ENCODE measurements at regions not wholly inside any gene's neighbourhood (a gene's known extent, or its start where the extent isn't known, plus 50 kb on each side); places are given as distances from the start of the nearest gene placed in this dataset.

- Mint-ChIP-seq H3K4me3 (no peak overlapping the region), H3K36me3 (ENCODE audit: insufficient read depth in 1 of 3, low read depth in 3 of 3) (no peaks in the 10 kb centered on the region), H3K27me3 (ENCODE audit: low read depth) (no peaks in the 10 kb centered on the region), H3K27ac (0 out of 7 replicates have a peak overlapping the region, but pooled peaks of 1 of the 3 experiments have one; percentile 24), H3K9me3 (no peaks in the 10 kb centered on the region), H3K4me1 (peaks cover 18 to 25% of the 10 kb centered on the region in 2 experiments)
- H2AK5ac ChIP-seq (ENCODE audit: insufficient read length, low read length): no peak overlapping the region
- no peaks in the 10 kb centered on the region for H3K23me2 ChIP-seq (ENCODE audit: insufficient read length, low read depth, low read length, poor library complexity, severe bottlenecking)
- no peak for DNase-seq
- no peak overlapping the region for H3K23ac ChIP-seq (ENCODE audit: insufficient read length, low read depth, low read length)
- TF ChIP-seq CTCF (conservative IDR thresholded peaks at IDR 0.05): no peak
- H3K27ac ChIP-seq (ENCODE audit: insufficient read length, low read depth, low read length): no peak overlapping the region
- H2AFZ ChIP-seq (ENCODE audit: low read length): no peak overlapping the region
- H4K91ac ChIP-seq (ENCODE audit: insufficient read length, low read depth, low read length): no peak overlapping the region
- no peak overlapping the region for H3K56ac ChIP-seq (ENCODE audit: insufficient read length, low read depth, low read length)
- H3K4me1 ChIP-seq (ENCODE audit: insufficient read depth, low read length): peaks cover 7% of the 10 kb centered on the region; the same call in 1 of the 2 replicates
- no peak overlapping the region for H2BK120ac ChIP-seq (ENCODE audit: low read depth, low read length, poor library complexity, severe bottlenecking)
- H4K8ac ChIP-seq (replicated peaks; ENCODE audit: insufficient read length, low read depth, low read length): no peak overlapping the region
- H3K79me2 ChIP-seq (ENCODE audit: insufficient read depth, low read length): no peaks in the 10 kb centered on the region
- H3T11ph ChIP-seq (ENCODE audit: low read length): no peak overlapping the region
- H3K4ac ChIP-seq (ENCODE audit: low read depth, low read length): no peak overlapping the region
- H3K9ac ChIP-seq (ENCODE audit: extremely low read depth, insufficient read length, low read length): no peak overlapping the region
- H2BK20ac ChIP-seq (ENCODE audit: low read depth, low read length, poor library complexity, severe bottlenecking): no peak overlapping the region
- no peaks in the 10 kb centered on the region for H4K20me1 ChIP-seq (ENCODE audit: control insufficient read depth, insufficient read depth, insufficient read length)
- no peak overlapping the region for H4K5ac ChIP-seq (ENCODE audit: insufficient read length, low read depth, low read length)
- no peak overlapping the region for H2BK15ac ChIP-seq (ENCODE audit: low read depth, low read length)
- no peaks in the 10 kb centered on the region for H3K27me3 ChIP-seq (ENCODE audit: insufficient read depth, low read length)
- no peak overlapping the region for H2BK12ac ChIP-seq (ENCODE audit: insufficient read length, low read depth, low read length)
- no peak overlapping the region for H3K18ac ChIP-seq (ENCODE audit: insufficient read length, low read depth, low read length)
- H3K9me3 ChIP-seq (ENCODE audit: control insufficient read depth, low read depth, low read length): no peaks in the 10 kb centered on the region
- no CpG with 5 or more reads among the region's 5 CpGs for WGBS (ENCODE audit: extremely low coverage, insufficient read length, low lambda C conversion rate)
- H3K4me2 ChIP-seq (ENCODE audit: insufficient read depth, insufficient read length, low read length): no peak overlapping the region
- H3K79me1 ChIP-seq (ENCODE audit: insufficient read depth, low read depth, low read length, poor library complexity, severe bottlenecking): no peaks in the 10 kb centered on the region
- H3K14ac ChIP-seq (ENCODE audit: insufficient read depth, low read length): no peak overlapping the region
- H2BK5ac ChIP-seq (ENCODE audit: insufficient read length, low read length): no peak overlapping the region
These were observed 246.9 kb downstream of the IRS1 start for GRCh38 chr2:226552571-226553285.

All from H9 (cell line).